ENCODE measurements at regions not wholly inside any gene's neighbourhood (a gene's known extent, or its start where the extent isn't known, plus 50 kb on each side); places are given as distances from the start of the nearest gene placed in this dataset.

DNA sequence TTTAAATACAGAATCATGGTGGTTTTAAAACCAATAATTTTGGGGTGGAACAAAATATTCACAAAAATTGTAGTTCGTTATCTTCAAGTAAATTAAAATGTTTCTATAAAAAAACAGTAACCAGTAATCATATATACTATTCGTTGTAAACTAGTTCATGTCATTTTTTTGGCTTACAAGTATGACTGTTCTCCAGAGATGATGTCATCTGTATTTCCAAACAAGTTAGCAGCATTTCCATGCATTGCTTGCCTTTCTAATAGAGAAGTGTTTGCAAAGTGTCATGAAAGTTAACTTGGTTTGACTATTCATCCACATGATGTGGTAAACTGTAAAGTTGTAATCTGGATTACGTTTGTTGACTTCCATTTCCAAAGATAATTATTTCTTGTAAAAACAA, 717.9 kb upstream of the ADAMTS16 start:
- Histone ChIP-seq H3K27ac (no peak overlapping the region), H3K4me3 (no peak overlapping the region), H3K36me3 (no peaks in the 10 kb centered on the region), H3K4me1 (no peaks in the 10 kb centered on the region), H3K27me3 (no peaks in the 10 kb centered on the region), H3K9me3 (no peaks in the 10 kb centered on the region)
- no peak for DNase-seq (ENCODE audit: low spot score in 2 of 2)
- TF ChIP-seq, protein P1, sequence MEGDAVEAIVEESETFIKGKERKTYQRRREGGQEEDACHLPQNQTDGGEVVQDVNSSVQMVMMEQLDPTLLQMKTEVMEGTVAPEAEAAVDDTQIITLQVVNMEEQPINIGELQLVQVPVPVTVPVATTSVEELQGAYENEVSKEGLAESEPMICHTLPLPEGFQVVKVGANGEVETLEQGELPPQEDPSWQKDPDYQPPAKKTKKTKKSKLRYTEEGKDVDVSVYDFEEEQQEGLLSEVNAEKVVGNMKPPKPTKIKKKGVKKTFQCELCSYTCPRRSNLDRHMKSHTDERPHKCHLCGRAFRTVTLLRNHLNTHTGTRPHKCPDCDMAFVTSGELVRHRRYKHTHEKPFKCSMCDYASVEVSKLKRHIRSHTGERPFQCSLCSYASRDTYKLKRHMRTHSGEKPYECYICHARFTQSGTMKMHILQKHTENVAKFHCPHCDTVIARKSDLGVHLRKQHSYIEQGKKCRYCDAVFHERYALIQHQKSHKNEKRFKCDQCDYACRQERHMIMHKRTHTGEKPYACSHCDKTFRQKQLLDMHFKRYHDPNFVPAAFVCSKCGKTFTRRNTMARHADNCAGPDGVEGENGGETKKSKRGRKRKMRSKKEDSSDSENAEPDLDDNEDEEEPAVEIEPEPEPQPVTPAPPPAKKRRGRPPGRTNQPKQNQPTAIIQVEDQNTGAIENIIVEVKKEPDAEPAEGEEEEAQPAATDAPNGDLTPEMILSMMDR (IDR thresholded peaks at IDR 0.05), result no peak
- intact Hi-C loops (cut with DNase I), result no loop called here

DNA sequence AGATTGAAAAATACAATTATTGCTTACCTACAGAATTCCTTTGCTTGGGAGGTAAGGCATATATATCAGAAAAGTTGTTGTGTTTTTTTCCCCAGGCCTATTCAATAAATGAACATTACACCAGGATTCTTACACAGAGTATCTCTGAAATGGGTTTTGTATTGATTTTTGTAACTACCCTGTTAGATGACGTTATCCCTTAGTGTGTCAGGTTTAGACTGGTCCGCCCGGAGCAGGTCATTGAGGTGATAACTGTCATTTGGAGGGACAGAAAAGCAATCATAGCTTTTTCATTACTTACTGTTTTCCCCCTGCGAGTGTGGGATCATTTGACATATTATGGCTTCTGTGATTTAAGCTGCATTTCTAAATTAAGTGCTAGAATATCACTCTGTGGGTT, 715.2 kb upstream of the ADAMTS16 start:
- no peak for DNase-seq (ENCODE audit: low spot score in 2 of 2)
- Histone ChIP-seq H3K4me1 (no peaks in the 10 kb centered on the region), H3K27ac (no peak overlapping the region), H3K27me3 (no peaks in the 10 kb centered on the region), H3K36me3 (no peaks in the 10 kb centered on the region), H3K9me3 (no peaks in the 10 kb centered on the region), H3K4me3 (no peak overlapping the region)
- TF ChIP-seq, protein P1 (IDR thresholded peaks at IDR 0.05), result no peak
- intact Hi-C loops (cut with DNase I), result no loop called here

DNA sequence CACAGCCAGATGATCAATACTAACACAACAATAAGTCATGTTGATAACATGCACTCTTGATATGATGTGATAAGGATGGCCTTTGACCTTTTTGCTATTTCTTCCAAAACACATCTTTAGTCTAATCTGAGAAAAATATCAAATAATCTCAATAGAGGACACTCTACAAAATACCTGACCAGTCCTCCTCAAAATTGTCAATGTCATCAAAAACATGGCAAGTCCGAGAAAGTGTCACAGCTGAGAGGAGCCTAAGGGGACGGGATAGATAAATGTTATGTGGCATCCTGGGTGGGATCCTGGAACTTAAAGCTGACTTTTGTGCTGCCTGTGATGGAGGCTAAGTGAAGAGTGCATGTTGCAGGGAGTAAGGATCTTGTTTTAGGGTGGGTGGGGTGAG, 699.6 kb upstream of the ADAMTS16 start:
- H3K9me3 ChIP-seq, result no peaks in the 10 kb centered on the region
- H3K27me3 ChIP-seq, result no peaks in the 10 kb centered on the region
- no peak overlapping the region for H3K27ac ChIP-seq
- H3K36me3 ChIP-seq, result no peaks in the 10 kb centered on the region
- DNase-seq (ENCODE audit: low spot score in 2 of 2), result no peak
- TF ChIP-seq, protein P1 (IDR thresholded peaks at IDR 0.05), result no peak
- no peak overlapping the region for H3K4me3 ChIP-seq
- intact Hi-C loops (cut with DNase I), result no loop called here
- H3K4me1 ChIP-seq, result no peaks in the 10 kb centered on the region

DNA sequence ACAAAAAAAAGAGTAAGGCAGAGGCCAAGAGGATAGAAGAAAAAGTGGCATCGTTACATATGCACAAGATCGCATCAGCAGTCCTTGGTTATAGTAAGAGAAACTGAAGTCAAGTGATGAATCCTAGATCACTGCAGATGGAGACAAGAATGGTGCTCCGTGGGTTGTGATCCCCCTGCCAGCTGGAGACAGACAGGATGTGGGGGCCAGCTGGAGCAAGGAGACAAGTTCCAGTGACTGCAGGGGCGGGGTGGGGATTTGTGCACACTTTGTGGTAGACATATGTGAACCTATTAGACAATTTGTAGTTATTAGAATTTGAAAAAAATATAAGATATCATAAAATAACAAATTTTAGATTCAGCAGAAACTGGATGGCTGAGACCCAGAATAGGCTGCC, 697.9 kb upstream of the ADAMTS16 start:
- Histone ChIP-seq H3K9me3 (peaks cover 0 to 2% of the 10 kb centered on the region in 2 donors), H3K4me3 (no peak overlapping the region), H3K27ac (no peak overlapping the region), H3K4me1 (no peaks in the 10 kb centered on the region), H3K27me3 (no peaks in the 10 kb centered on the region), H3K36me3 (no peaks in the 10 kb centered on the region)
- intact Hi-C loops (cut with DNase I), result no loop called here
- TF ChIP-seq, protein P1 (IDR thresholded peaks at IDR 0.05), result no peak
- DNase-seq (ENCODE audit: low spot score in 2 of 2), result no peak

DNA sequence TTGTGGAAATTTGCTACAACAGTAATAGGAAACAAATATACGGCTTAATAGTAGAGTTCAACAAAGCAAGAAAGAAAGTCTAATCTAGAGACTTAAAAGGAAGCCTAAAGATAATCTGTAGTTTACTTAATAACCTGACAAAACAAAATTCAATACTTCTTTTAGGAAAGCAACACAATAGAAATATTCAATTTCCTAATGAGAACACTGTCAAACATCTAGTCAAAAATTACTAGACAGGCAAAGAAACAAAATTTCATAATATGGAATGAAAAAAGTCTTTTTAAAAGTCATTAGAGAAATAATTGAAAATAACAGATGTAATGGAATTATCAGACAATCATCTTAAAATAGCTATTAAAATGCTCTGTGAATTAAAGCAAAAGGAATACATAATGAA, 692.5 kb upstream of the ADAMTS16 start:
- intact Hi-C loops (cut with DNase I), result no loop called here
- no peak overlapping the region for H3K27ac ChIP-seq
- DNase-seq (ENCODE audit: low spot score in 2 of 2), result no peak
- H3K9me3 ChIP-seq, result peaks cover 0 to 4% of the 10 kb centered on the region in 2 donors
- no peaks in the 10 kb centered on the region for H3K36me3 ChIP-seq
- H3K4me1 ChIP-seq, result no peaks in the 10 kb centered on the region
- TF ChIP-seq, protein P1 (IDR thresholded peaks at IDR 0.05), result no peak
- no peaks in the 10 kb centered on the region for H3K27me3 ChIP-seq
- no peak overlapping the region for H3K4me3 ChIP-seq

DNA sequence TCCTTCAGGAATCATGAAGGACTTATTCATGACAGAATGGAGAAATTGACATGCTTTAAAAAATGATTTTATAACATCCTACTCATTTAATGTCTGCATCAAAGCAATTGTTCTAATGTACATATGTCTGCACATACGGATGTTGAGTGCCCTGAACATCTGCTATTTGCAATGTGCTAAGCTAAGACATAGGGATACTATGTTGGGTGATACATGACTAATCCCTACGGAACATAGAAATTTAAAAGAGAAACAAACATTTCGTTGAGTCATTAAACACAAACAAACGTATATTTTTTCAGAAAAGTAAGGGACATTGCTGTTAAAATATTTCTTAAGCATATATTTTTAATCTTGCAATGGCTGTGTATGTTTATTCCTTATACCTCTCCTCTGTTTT, 686.5 kb upstream of the ADAMTS16 start:
- Histone ChIP-seq H3K27me3 (no peaks in the 10 kb centered on the region), H3K4me1 (no peaks in the 10 kb centered on the region), H3K9me3 (no peaks in the 10 kb centered on the region), H3K36me3 (no peaks in the 10 kb centered on the region), H3K27ac (no peak overlapping the region), H3K4me3 (no peak overlapping the region)
- DNase-seq (ENCODE audit: low spot score in 2 of 2), result no peak
- intact Hi-C loops (cut with DNase I), result no loop called here
- TF ChIP-seq, protein P1 (IDR thresholded peaks at IDR 0.05), result no peak
